Mucosa of gallbladder (tissue), 1 donor: ENCODE measurements at regions not wholly inside any gene's neighbourhood (a gene's known extent, or its start where the extent isn't known, plus 50 kb on each side); places are given as distances from the start of the nearest gene placed in this dataset.
"Not testable (repeated sequence)": the region's sequence is repeated elsewhere in the genome, so short reads cannot be mapped to it uniquely, and the experiment has no call there.

ENCODE experiments used
- DNase-seq: peaks from one replicate; pipeline ENCODE4 v3.0.0-alpha.2; 2020; ENCODE audit warnings: low spot score
- donor health status: DM: no; HTN: no; CAD: no.

DNA sequence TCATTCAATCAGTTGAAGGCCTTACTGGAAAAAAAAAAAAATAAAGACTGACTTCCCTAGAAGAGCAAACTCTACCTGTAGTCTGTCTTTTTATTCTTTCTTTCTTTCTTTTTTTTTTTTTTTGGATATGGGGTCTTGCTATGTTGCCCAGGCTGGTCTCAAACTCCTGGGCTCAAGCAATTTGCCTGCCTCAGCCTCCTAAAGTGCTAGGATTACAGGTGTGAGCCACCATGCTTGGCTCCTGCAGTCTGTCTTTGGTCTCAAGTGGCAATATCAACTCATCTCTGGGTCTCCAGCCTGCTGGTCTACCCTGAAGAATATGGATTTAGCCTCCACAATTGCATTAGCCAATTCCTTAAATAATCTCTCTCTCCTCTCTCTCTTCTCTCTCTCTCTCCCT is 167.7 kb upstream of the P2RY1 start:
- no peak for DNase-seq

GRCh38 chr3:152669560-152669959 is 165.4 kb upstream of the P2RY1 start:
- DNase-seq, result no peak

DNA sequence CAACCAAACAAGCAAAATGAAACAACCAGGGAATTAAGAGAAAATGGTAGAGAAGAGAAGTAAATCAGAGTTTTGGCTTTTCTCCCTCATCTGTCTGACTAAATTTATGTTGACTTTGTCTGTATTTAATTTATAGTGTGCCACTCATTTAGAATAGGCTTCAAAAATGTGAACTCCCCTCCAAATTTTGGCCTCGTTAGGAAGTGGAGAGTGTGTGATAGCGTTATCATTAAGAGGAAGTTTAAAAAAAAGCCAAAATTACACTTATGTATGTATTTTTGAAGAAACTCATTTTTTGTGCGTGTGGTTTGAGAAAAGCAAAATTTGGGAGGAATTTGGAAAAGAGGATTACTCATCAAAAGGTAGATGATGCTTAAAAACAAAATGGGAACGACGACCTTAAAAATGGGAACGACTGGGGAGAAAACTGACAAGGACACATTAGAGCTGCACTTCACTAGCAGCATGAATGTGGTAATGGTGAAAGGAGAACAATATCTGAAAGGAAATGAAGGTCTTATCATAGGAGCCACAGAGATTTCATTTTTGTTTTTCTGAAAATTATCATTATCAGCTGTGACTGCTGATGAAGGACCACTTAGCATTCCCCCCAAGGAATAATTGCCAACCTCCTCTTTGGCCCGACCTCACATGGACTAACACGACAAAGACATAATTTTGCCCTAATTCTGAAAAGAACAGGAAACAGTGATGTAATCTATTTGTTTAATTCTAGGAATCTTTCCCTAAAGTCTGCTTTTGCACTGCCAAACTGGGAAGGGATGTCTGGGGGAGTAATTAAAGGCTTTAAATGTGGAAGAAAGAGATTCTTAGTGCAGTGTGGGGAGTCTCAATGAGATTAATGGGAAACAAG is 163.2 kb upstream of the P2RY1 start:
- no peak for DNase-seq

DNA sequence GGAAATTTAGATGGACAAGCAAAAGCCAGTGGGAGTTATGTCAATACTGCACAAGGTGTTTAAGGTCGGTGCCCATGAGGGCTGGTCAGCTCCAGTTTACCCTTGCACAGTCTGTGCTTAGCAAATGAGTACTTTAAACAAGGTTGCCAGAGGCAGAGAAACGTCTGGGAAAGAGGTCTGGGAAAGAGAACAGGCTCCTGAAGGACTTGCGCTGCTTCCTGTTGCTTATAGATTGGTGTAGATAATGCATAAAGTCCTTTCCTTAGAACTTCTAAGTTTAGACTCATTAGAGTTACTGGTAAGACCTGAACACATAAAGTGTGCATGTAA is 162.6 kb upstream of the P2RY1 start:
- no peak for DNase-seq

DNA sequence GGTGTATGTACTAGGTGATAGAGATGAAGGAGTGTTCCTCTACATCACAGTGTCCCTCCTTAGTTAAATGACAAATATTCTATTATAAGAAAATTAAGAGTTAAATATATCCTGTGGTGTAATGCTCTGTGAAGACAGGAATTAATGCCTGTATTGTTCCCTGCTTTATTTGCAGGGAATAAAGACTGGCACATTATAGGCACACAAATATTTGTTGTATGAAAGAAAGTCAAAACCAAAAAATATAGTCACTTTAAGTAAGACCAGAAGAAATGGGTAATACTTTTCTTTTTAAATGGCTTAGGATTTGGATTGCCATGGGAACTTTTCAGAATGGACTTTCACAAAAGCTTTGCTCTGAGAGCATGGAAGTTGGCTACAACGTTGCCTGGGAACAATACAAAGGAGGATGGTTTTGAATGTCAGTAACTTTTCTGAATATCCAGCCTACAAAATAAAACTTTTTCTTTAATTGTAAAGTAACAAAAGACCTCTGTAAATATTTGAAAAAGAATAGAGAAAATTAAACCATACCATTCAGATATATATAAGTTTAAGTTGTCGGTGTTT is 158.0 kb upstream of the P2RY1 start:
- DNase-seq, result no peak

- no peak for DNase-seq
Observed at GRCh38 chr3:152677491-152677890, 157.4 kb upstream of the P2RY1 start.

DNA sequence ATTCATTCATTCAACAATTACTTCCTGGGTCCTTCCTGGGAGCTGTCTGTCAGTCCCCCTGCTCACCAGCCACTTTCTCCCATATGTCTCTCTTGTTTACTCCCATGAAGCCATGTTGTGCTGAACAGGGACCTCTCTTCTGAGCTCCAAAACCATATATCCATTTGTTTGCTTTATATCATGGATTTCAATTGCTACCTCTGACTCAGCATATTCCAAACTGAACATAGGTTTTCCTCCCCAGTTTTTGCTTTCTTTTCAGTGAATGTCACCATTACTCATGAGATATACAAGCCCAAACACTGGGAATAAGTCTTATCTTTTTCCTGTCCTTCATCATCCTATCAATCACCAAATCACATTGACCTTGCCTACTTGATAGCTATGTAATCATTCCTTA is 152.5 kb upstream of the P2RY1 start:
- DNase-seq, result no peak

- DNase-seq, result no peak
Observed at GRCh38 chr3:152683521-152683999, 151.4 kb upstream of the P2RY1 start.

- no peak for DNase-seq
Observed at GRCh38 chr3:152684279-152684678, 150.7 kb upstream of the P2RY1 start.

DNA sequence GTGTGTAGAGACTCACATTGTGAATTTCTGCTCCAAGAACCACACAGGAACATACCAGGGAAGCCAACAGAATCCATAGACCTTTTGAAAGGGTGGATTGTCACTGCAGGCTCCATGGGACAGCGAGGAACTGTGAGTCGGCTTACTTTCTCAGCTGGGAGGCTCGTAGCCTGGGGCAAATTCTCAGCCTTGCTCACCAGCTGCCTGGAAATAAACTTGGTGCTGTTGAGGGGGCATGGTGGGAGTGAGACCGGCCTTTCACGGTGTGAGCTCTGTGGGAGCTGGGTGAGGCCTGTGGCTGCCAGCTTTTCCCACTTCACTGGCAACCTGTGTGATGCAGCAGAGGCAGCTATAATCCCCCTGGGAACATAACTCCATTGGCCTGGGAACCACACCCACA is 146.6 kb upstream of the P2RY1 start:
- no peak for DNase-seq

DNA sequence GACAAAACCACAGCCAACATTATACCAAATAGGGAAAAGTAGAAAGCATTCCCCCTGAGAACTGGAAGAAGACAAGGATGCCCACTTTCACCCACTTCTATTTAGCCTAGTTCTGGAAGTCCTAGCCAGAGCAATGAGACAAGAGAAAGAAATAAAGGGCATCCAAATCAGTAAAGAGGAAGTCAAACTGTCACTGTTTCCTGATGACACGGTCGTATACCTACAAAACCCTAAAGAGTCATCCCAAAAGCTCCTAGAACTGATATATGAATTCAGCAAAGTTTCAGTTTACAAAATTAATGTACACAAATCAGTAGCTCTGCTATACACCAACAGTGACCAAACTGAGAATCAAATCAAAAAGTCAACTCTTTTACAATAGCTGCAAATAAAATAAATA is 142.6 kb upstream of the P2RY1 start:
- DNase-seq, result not testable (repeated sequence)

DNA sequence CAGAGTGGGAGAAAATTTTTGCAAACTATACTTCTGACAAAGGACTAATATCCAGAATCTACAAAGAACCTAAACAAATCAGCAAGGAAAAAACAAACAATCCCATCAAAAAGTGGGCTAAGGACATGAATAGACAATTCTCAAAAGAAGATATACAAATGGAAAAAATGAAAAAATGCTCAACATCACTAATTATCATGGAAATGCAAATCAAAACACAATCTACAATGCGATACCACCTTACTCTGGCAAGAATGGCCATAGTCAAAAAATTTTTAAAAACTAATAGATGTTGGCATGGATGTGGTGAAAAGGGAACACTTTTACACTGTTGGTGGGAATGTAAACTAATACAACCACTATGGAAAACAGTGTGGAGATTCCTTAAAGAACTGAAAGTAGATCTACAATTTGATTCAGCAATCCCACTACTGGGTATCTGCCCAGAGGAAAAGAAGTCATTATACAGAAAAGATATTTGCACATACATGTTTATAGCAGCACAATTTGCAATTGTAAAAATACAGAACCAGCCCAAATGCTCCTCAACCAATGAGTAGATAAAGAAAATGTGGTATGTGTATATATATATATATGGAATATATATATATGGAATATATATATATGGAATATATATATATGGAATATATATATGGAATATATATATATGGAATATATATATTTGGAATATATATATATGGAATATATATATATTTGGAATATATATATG is 141.2 kb upstream of the P2RY1 start:
- DNase-seq, result not testable (repeated sequence)

DNA sequence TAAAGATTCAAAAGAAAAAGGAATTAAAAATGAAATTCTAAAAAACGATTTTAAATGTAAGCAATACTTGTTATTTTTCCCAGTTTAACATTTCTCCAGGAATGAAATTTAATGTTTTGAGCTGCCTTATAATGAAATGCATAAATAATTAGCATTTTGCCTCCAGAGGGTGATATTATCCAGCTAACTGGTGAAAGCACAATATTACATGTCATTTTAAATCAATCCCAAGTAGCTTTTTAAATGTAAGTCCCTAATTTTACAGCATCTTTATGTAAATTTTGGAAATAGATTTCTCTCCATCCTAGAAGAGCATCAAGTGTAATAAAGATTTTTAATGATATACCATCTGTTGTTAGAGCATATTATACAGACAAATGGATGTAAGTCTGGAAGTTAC is 139.1 kb upstream of the P2RY1 start:
- no peak for DNase-seq

GRCh38 chr3:152696962-152697361 is 138.0 kb upstream of the P2RY1 start:
- no peak for DNase-seq

- no peak for DNase-seq
Observed at GRCh38 chr3:152703245-152703890, 131.6 kb upstream of the P2RY1 start.

GRCh38 chr3:152706991-152707713 is 127.8 kb upstream of the P2RY1 start:
- no peak for DNase-seq

DNA sequence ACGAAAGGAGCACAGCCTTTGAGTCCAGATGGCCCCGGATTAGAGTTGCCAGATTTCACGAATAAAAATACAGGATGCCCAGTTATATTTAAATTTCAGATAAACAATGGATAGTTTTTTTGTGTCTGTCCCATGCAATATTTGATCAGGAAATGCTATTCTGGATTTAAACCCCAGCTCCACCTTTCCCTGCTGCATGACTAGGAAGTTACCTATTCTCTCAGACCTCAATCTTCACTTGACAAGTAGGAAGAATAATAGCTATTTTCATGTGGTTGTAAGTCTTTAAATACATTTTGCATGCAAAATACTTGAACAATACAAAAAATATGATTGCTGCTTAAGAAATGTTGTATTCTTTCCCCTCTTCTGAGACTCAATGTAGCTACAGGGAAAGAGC is 125.3 kb upstream of the P2RY1 start:
- DNase-seq, result no peak

DNA sequence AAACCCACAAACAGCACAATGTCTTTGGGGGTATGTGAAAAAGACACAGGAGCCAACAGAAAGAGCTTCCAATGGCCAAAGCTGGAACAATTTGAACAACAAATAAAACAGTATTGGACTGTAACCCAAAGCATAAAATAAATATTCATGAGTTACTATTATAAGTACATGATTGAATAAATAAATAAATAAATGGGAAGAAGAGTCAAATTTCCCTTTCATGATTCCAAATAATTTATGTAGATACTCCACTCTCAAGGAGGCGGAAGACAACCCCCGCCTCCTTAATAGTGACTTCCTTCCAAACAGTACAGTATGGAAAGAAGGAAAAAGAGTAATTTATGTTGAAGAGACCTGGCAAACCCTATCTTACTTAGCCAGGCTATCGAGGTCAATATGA is 124.4 kb upstream of the P2RY1 start:
- DNase-seq, result no peak

DNA sequence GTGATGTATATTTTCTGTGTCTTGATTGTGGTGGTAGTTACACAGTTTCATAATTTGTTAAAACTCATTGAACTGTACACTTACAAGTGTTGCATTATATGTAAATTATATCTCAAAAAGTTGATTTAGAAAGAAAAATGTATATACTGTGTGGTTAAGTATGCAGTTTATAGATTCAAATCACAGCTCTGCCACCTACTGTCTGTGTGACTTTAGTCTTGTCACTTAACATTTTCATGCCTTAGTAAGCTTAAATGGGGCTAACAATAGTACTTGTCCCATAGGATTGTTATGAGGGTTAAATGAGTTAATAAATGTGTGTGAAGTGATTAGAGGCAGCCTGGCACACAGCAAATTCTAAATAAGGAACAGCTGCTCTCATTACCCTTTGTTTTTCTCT is 120.9 kb upstream of the P2RY1 start:
- no peak for DNase-seq

- DNase-seq, result no peak
Observed at GRCh38 chr3:152714507-152714906, 120.4 kb upstream of the P2RY1 start.

DNA sequence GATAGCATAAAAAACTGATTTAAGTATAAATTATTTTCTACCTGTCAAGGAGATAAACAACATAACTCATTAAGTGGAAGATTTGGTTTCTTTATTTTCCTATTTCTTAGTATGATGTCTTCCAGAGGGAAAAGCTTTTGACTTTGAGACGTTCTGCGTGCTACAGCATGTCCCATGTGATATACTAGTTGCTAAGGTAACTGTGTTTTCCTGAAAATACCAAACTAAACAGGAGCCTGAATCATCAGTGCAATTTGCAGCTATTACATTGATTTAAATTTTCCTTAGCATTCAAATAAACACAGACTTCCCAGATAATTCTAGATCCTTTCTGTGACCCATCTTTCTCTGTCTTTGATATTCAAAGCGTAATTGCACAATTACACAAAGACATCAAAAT is 117.7 kb upstream of the P2RY1 start:
- no peak for DNase-seq

- no peak for DNase-seq
Observed at GRCh38 chr3:152718810-152719209, 116.1 kb upstream of the P2RY1 start.
